ENCODE measurements at regions not wholly inside any gene's neighbourhood (a gene's known extent, or its start where the extent isn't known, plus 50 kb on each side); places are given as distances from the start of the nearest gene placed in this dataset.

DNA sequence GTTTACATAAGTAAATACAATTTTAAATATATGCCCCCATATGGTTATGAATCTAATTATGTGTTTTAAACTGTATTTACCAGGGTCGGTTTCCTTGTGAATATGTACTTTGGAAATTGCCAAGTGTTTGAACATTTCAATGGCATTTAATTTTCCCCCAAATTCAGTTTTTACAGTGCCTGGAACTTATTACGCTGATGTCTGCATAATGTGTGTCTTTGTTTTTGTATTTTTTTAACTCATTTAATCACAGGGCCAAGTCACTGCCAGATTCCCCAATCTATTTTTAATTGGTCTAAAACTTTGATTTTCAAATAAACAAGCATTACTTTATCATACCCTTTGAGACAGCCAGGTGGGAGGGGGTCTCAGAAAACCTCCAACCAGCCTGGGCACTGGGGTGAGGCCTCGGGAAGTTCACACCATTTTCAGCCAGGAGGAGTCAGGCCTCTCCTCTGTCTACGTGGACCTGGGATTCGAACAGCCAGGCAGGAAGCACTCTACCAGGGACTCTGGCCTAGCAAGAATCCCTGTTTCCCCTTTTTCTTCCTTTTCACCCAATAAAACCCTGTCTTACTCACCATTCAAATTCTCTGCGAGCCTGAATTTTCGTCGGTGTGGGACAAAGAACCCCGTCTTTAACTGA, 151.5 kb upstream of the COL1A2 start:
- TF ChIP-seq POLR2A (IDR thresholded peaks at IDR 0.05; ENCODE audit: low read depth, low read length): no peak
- TF ChIP-seq POLR2AphosphoS5 (IDR thresholded peaks at IDR 0.05; ENCODE audit: low read depth, low read length): no peak
